ENCODE measurements at regions not wholly inside any gene's neighbourhood (a gene's known extent, or its start where the extent isn't known, plus 50 kb on each side); places are given as distances from the start of the nearest gene placed in this dataset.

DNA sequence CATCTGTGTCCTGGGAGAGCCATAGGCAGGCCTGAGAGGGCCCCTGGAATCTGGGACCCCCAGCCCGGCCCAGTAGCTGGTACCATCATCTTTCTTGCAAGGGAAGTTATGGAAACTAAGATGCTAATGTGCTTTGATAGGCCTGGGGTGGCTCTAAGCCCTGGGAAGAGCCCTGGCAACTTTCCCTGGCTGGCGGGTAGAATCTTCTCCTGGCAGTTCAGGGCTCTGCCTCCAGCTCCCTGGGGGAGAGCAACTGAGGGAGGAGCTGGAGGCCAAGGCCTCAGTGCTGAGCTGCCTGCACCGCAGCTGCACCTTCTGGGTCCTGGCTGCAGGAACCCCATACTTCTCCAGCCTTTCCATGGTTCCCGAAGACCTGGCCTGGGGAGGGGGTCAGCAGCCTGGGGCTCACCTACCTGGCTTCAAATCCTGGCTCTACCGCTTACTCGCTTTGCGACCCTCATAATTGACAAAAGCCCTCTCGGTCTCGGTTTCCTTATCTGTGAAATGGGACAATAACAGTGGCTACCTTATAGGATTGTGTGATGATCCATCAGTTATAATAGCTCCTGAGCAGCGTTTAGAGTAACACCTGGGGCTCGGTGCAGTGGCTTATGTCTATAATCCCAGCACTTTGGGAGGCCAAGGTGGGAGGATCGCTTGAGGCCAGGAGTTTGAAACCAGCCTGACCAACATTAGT, 333.7 kb downstream of the SEC14L1 start:
- TF ChIP-seq CTCF (IDR thresholded peaks at IDR 0.05; ENCODE audit: low read depth, low read length) (no peak), EZH2phosphoT487 (IDR thresholded peaks at IDR 0.05; ENCODE audit: low read depth) (no peak)

Measured in OCI-LY3 (cell line).